Ammon's horn (tissue), 1 donor: ENCODE measurements at regions not wholly inside any gene's neighbourhood (a gene's known extent, or its start where the extent isn't known, plus 50 kb on each side); places are given as distances from the start of the nearest gene placed in this dataset.
"Not testable (repeated sequence)": the region's sequence is repeated elsewhere in the genome, so short reads cannot be mapped to it uniquely, and the experiment has no call there.

ENCODE experiments used
- DNase-seq: peaks from one replicate; pipeline ENCODE4 v3.0.0-alpha.2; 2016; ENCODE audit warnings: low spot score

DNA sequence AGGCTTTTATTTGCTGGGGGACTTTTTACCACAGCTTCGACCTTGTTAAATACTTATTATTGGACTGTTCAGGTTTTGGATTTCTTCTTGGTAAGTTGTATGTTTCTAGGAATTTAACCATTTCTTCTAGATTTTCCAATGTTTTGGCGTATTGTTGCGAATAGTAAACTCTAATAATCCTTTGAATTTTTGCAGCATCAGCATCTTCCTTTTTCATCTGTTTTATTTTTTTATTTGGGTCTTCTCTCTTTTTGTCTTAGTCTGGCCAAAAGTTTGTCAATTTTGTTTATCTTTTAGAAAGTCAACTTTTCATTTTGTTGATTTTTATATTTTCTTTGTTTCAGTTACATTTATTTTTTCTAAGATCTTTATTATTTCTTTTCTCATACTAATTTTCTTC, 1272.0 kb downstream of the HACE1 start:
- DNase-seq = no peak

DNA sequence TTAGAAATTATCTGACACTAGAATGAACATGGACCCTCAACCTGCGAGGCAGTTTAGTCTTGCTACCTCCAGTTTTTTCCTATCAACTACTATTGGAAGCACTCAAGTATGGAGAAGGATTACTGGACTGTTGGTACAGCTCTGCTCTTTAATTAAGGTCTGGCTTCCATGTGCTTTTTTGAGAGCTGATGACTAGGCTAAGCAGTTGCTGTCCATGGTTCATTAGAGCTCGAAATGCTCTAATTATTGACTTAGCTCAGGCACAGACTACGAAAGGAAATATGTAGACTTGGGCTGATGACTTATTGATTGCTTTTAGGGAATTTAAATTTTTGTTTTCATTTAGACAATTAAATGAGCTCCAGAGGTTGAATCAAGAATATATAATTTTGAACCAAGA, 1281.6 kb downstream of the HACE1 start:
- no peak for DNase-seq

DNA sequence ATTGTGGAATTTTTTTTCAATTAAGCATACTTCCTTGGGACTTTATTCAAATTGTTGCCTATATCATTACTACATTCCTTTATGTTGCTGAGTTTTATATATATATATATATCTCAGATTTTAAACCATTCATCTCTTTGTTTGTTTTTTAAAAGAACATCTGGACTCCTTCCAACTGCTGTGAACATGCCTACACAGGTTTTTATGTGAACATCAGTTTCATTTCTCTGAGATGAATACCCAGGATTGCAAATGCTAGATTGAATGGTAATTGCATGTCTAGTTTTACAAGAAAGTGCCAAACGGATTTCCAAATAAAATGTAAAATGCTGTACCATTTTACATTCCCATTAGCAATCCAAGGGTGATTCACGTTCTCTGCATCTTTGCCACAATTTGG, 1289.3 kb downstream of the HACE1 start:
- no peak for DNase-seq

DNA sequence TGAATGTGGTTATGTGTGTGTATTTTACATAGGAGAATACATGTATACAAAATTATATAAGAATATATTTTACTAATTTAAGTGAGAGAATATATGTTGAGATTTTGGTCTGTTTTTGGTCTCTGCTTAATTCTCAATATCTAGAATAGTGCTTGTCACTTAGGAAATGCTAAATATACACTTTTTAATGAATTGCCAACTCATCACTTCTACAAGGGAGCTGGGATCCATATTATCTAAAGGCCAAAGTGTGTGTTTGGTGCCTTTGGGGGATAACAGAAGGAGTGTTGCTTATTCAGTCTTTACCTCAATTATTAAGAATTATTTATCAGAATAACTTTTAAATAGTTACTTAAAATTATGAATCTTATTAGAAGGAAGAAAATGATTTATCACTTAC, 1304.8 kb downstream of the HACE1 start:
- DNase-seq = no peak

DNA sequence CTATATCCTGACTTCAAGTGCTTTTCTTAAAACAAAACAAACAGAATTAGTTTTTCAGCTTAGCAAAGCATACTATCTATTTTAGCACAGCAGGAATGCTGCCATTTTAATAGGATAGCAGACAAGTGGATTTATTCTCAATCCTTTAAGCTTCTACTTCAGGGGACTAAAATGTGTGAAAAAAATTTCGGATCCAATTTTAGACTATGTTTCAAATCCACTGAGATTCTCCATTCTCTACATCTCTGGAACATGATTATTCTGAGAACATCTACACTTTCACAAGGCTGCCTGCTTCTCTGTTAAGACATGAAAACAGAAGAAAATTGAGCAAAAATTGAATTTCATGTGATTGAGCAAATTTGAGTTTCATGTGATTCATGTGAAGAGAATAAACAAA, 1321.3 kb downstream of the HACE1 start:
- no peak for DNase-seq

DNA sequence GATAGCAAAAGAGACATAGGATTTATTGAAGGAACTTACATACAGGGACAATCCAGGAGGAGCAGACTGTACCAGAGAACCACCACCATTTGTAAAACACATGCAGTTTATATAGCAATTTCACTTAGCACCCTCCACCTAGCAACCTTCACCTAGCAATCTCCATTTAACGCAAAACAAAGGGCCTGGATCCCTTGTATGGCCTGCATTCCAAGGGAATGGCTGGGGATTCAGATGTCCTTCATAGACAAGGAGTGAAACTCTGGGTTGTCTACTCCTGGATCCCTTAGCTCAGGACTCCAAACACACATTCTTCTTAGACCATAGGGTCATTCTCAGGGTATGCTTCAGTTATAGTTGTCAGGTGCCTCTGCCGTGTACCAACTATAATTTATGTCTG, 1324.9 kb downstream of the HACE1 start:
- DNase-seq = no peak

DNA sequence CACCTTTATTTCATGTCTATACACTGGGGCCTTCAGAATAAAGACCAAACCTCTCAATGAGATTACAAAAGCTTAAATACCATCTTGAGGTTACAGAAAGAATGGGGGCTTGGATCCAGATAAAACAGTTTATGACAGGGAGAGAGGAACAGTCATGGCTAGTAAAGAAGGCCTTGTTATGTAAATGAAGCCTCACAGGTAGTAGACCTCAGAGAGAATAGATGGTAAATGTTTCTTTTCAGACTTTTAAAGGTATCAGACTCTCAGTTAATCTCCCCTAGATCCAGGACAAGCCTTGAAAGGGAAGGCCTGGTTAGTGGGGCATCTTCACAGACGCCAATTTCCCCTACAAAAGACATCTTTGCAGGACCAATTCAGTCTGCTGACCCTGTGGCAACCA, 1325.6 kb downstream of the HACE1 start:
- DNase-seq = no peak

DNA sequence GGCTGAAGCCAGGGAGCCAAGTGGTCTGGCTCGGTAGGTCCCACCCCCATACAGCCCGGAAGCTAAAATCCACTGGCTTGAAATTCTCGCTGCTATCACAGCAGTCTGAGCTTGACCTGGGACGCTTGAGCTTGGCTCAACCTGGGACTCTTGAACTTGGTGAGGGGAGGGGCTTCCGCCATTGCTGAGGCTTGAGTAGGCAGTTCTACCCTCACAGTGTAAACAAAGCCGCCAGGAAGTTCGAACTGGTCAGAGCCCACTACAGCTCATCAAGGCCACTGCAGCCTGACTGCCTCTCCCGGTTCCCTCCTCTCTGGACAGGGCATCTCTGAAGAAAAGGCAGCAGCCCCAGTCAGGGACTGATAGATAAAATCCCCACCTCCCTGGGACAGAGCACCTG, 1337.7 kb downstream of the HACE1 start:
- no peak for DNase-seq

DNA sequence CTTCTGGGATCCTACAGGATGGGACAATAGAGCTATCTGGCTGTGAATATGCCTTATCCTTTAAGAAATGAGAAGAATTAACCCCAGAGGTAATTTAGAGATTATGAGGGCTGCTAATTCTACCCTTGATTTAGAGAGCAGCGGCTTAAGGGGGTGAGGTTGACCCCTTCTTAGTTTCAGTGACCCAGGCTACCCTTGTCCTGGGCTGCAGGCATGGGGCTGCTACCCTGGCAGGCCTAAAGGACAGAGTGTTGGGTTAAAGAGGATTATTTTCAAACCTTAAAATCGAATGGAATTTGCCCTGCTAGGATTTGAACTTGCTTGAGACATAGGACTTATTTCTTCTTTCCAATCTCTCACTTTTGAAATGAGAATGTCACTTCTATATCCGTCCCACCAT, 1343.4 kb downstream of the HACE1 start:
- no peak for DNase-seq

DNA sequence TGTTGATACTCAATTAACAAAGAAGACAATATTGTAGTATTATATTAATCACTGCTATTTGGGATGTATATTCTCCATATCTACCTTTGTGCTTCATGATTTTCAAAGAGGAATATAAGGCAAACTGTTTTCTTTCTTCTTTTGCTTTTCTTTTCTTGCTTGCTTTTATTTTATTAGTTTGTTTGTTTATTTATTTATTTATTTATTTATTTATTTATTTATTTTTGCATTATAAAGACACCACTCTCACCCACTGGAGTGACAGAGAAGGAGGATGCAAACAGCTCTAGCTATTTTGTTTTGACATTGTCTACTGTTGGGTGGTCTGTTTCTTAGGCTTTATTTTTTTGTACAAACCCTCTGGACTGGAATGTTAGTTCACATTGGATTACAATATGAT, 1352.7 kb downstream of the HACE1 start:
- DNase-seq = no peak

DNA sequence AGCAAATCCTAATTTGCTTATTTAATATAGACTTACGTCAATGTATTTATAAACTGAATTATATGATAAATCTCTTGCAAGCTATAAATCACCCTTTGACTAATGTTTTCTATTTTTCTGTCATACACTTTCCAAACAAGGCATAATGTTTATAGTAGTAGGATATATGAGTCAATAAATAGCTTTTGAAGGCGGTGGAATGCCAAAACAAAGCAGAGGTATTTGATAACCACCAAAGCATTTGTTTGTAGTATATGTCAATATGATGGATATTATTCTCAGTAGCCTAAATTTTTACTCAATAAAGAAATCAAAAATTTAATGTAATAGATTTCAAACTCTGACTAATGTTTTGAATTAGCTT, 1354.6 kb downstream of the HACE1 start:
- DNase-seq = no peak

DNA sequence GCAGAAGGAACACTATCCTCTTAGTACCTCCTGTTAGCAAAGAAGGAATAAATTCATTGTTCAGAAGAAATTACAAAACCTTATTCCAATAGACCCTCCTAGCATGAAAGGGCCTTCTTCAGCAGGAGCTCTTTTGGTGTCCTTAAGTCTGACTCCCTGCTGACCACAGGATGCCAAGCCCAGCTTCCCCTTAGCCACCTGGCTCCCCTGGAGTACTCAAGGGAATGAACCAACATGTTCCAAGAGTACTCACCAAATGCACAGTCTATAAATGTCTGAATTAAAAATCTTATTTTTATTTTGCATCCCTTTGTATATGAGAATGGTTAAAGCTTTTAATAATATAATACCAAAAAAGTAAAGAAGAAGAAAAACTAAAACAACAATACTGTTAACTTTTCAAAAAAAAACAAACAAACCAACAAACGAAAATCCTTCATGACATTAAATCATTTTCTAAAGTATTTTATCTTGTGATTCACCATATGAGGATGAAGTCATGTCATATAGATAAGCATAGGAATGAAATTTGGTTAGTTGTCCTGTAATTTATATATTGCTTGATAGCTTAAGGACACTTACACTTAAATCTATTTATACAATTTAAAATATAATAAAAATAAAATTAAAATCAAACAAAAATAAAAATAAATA, 1355.1 kb downstream of the HACE1 start:
- no peak for DNase-seq

DNA sequence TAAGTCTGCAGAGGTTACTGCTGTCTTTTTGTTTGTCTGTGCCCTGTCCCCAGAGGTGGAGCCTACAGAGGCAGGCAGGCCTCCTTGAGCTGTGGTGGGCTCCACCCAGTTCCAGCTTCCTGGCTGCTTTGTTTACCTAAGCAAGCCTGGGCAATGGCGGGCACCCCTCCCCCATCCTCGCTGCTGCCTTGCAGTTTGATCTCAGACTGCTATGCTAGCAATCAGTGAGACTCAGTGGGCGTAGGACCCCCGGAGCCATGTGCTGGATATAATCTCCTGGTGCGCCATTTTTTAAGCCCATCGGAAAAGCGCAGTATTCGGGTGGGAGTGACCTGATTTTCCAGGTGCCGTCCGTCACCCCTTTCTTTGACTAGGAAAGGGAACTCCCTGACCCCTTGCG, 1363.1 kb downstream of the HACE1 start:
- DNase-seq = not testable (repeated sequence)

DNA sequence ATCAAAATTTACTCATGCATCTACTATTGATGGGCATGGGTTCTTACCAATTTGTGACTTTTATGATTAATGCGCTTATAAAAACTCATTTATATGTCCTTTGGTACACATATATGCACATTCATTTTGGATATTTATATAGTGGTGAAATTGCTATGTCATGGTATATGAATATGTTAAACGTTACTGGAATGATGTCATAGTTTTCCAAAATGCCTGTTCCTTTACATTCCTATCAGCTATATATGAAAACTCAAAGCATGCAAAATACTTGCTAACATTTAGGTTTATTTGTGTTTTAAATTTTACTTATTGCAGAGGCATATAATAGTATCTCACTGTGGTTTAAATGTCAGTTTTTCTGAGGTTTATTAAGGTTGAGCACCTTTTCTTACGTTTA, 1403.1 kb downstream of the HACE1 start:
- DNase-seq = no peak

DNA sequence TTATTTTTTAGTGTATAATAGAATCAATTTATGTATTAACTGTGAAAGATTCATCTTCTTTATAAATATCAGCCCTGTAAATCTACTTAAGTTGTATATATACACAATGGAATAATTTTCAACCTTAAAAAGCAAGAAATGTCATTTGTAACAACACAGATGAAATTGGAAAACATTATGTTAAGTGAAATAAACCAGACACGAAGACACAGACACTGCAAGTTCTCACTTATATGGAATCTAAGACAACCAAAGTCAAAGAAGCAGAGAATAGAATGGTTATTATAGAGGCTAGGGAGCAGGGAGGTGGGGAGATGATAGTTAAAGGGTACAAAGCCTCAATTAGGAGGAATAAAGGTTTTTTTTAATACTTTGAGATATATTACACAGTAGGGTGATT, 1404.4 kb downstream of the HACE1 start:
- no peak for DNase-seq

DNA sequence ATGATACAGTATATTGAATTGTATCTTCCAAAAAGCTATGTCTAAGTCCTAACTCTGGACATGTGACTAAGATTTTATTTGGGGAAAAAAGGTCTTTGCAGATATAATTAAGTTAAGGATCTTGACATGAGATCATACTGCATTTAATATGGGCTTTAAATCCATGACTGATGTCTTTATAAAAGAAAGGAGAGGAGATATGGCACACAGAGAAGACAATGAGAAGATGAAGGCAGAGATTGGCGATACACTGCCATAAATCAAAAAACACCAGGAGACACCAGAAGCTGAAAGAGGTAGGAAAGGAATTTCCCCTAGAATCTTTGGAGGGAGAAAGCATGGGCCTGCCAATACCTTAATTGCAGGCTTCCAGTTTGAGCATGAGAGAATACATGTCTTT, 1450.2 kb downstream of the HACE1 start:
- no peak for DNase-seq

DNA sequence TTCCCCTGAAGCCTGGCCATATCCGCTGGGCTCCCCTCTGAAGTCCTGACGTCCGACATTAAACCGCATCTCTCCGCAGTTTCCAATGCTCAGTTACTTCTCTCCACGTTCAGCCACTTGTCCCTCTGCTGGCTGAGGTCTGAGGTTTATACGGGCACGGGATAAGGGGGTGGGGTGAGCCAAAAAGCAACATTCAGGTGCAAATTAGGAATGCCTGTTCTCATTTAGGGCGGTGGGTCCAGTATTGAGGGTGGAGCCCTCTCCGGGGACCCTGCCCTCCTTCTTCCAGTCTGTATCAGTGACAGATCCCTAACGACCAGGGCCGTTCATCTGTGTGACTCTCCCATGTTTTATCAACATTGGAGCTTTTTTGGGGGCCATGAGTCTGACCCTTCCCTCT, 1454.4 kb downstream of the HACE1 start:
- DNase-seq = no peak

DNA sequence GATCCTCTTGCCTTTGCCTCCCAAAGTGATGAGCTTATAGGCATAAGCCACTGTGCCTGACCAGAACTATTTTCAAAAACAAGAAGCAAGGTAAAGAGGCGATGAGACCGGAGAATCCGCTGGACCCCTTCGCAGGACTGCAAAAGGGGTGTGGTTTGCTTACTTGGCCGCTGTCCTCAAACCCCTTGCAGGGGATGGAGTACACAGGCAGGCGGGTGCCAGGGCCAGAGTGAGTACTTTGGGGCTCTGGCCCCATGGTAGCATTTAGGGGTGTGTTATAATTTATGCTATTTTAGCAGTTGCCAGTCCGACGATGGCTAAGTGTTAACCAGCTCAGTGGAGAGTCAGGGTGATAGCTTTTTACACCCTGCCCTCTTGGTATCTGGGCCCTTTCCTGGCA, 1454.9 kb downstream of the HACE1 start:
- DNase-seq = no peak

DNA sequence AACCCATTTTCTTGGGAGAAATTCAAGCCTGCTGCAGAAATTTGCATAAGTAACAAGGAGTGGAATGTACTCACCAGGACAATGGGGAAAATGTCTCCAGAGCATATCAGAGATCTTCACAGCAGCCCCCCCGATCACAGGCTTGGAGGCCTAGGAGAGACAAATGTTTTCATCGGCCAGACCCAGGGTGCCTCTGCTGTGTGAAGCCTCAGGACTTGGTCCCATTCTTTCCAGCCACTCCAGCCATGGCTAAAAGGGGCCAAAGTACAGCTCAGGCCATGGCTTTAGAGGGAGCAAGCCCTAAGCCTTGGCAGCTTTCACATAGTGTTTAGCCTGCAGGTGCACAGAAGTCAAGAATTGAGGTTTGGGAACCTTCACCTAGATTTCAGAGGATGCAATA, 1463.0 kb downstream of the HACE1 start:
- DNase-seq = no peak

DNA sequence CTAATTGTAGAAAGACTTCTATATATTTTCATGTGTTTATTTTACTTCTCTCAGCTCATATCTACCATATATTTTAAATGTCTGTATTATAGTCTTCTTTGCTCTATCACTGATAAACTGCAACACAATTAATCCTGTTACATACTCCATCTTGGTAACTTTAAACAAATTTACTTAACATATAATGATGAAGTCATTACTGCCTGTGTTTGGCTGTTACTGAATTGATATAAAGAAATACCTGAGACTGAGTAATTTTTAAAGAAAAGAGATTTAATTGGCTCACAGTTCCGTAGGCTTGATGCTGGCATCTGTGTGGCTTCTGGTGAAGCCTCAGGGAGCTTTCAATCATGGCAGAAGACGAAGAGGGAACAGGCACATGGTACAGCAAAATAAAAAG, 1480.4 kb downstream of the HACE1 start:
- DNase-seq = no peak

DNA sequence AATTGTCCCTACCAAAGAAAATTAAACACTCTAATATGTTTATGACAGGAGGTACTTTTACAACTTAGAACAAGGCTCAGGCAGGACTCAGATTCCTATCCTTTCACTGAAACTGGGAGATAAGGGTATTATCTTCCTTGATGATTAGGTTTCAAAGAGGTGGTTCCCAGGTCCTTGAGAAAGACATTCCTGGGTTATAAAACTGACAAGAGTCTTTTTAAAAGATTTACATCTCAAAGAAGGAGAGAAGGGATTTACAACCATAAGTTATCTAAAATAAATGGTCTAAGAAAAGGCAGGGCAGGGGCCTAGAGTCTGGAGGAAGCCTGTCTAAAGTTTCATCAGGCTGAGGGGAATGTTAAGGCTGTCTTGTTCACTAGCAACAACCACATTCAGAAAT, 1492.5 kb downstream of the HACE1 start:
- DNase-seq = no peak

DNA sequence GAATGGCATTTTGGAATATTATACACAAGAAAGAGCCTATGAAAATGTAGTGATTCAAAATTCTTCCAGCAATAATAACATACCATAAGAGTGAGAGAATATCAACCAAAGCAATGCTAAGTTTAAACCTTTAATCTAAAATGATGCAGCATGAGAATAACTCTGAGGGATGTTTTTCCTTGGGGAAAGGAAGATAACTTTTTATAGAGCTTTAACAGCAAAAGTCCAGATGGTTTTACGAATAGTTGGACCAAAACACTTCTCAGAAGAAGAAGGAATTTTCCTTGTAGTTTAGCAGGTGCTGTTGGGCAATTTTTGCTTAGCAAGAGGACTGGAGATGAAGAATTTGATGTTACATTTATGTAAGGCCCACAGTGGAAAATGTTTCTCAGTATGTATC, 1503.2 kb downstream of the HACE1 start:
- no peak for DNase-seq

DNA sequence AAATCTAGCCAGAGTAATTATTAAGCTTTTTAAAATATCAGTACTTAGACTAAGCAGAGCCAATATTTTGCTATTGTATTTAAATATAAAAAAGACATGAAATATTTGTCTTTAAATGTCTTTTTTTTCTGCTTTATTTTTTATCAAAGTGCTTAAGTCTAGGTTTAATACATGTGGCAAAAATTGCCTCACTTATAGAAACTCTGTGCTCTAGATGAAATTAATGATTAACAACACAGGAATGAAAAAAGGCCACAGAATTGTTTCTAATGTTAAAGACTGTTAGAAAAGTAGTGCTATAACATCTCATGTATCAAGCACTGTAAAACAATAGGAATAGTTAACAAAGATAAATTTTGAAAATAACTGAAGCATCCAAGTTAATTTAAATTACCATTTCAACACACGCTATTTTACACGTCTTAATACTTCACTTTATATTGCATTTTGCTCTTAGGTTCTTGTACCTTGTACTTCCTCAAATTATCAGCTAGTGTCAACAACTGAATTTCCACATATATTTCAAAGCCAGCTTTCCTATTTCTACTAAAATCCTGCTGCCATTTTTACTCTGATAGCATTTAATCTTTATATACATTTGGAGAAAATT, 1515.1 kb downstream of the HACE1 start:
- DNase-seq = no peak

DNA sequence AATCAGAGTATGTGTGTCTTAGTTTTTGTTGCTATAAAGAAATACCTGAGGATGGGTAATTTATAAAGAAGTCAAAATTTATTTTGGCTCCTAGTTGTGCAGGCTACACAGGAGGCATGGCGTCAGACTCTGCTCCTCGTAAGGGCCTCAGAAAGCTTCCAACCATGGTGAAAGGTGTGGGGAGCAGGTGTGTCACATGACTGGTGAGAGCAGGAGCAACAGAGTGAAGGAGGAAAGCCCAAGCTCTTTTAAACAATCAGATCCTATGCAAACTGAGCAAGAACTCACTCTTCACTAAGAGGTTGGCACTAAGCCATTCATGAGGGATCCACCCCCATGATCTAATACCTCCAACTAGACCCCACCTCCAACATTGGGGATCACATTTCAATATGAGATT, 1524.3 kb downstream of the HACE1 start:
- DNase-seq = no peak
